ENCODE measurements at regions not wholly inside any gene's neighbourhood (a gene's known extent, or its start where the extent isn't known, plus 50 kb on each side); places are given as distances from the start of the nearest gene placed in this dataset.

DNA sequence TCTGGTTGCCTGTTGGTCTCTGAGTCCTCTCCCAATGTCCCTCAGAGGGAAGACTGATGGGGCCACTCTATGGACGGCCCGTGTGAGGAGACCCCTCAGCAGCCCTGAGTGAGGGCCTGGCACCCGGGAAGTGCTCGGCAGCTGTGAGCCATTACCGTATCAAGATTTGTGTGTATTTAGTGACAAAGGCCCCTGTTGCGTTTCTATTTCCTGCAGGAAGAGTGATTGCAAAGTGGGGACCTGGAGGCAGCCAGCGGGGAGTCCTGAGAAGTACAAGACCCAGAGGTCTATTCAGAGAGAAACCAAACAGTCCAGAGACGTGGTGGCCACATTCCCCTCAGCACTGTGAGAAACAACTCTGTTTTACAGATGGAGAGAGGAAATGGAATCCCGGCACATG lies 51.1 kb upstream of the CHST15 start:
- ATAC-seq (ENCODE audit: low read depth) (no peak), DNase-seq (no peak)
- H2AFZ ChIP-seq (replicated peaks; ENCODE audit: low read length, poor library complexity) = no peak overlapping the region
- H4K20me1 ChIP-seq (ENCODE audit: insufficient read depth, low read length) = no peaks in the 10 kb centered on the region
- H3K4me2 ChIP-seq (ENCODE audit: low read depth, low read length) = no peak overlapping the region
- no peak for TF ChIP-seq RAD21 (IDR thresholded peaks at IDR 0.05; ENCODE audit: low read length)
- no peak for TF ChIP-seq CEBPB (IDR thresholded peaks at IDR 0.05; ENCODE audit: low read depth, low read length)
- TF ChIP-seq, protein P1, sequence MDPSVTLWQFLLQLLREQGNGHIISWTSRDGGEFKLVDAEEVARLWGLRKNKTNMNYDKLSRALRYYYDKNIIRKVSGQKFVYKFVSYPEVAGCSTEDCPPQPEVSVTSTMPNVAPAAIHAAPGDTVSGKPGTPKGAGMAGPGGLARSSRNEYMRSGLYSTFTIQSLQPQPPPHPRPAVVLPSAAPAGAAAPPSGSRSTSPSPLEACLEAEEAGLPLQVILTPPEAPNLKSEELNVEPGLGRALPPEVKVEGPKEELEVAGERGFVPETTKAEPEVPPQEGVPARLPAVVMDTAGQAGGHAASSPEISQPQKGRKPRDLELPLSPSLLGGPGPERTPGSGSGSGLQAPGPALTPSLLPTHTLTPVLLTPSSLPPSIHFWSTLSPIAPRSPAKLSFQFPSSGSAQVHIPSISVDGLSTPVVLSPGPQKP (IDR thresholded peaks at IDR 0.05; ENCODE audit: borderline replicate concordance, low read depth, low read length) = no peak
- dilution Hi-C loops (cut with HindIII; ENCODE audit: low sequenced_read_pairs, unreplicated experiment) = no loop called here
- no peak overlapping the region for H3K9ac ChIP-seq (ENCODE audit: low read depth, low read length)
- no peak overlapping the region for H2BK20ac ChIP-seq (ENCODE audit: low read depth, low read length)
- ChIA-PET POLR2A (ENCODE audit: unreplicated experiment) (no interaction called here), CTCF (no interaction called here)
- H3K56ac ChIP-seq (ENCODE audit: extremely low read depth, insufficient read depth, low read length) = no peak overlapping the region
- BruUV-seq (replicated peaks) = no TSS peak
- no peak overlapping the region for H3K4me3 ChIP-seq (ENCODE audit: insufficient read depth, low read depth, low read length)
- H3K4me1 ChIP-seq (ENCODE audit: control insufficient read depth, insufficient read depth, low read length) = no peaks in the 10 kb centered on the region
- WGBS, 2 experiments (ENCODE audit: extremely low coverage in 2 of 2, insufficient read length in 1 of 2) = 51% methylated on average over 5 of the region's 9 CpGs; no CpG with 5 or more reads in 1 of the 2 experiments
- no peak overlapping the region for H3K14ac ChIP-seq (replicated peaks; ENCODE audit: low read depth, low read length)
- H2AK9ac ChIP-seq (replicated peaks; ENCODE audit: low read depth, low read length, poor library complexity) = no peak overlapping the region
- H3K23ac ChIP-seq (ENCODE audit: low read depth, low read length) = no peak overlapping the region
- no peak overlapping the region for H3K27ac ChIP-seq (ENCODE audit: insufficient read depth, low read length)
- H2BK120ac ChIP-seq (ENCODE audit: low read depth, low read length) = no peak overlapping the region
- no peak overlapping the region for H2BK5ac ChIP-seq (ENCODE audit: low read depth, low read length, poor library complexity, severe bottlenecking)
- H3K18ac ChIP-seq (ENCODE audit: low read depth, low read length) = no peak overlapping the region
- H3K4ac ChIP-seq (ENCODE audit: low read depth, low read length) = no peak overlapping the region
- H3K36me3 ChIP-seq (ENCODE audit: control insufficient read depth, insufficient read depth, low read length) = no peaks in the 10 kb centered on the region
- H4K91ac ChIP-seq (ENCODE audit: insufficient read depth, low read depth, low read length) = no peak overlapping the region
- peaks cover 10% of the 10 kb centered on the region for H3K9me3 ChIP-seq (ENCODE audit: control insufficient read depth, insufficient read depth, low read length)
- H2BK15ac ChIP-seq (ENCODE audit: low read depth, low read length) = no peak overlapping the region
- in situ Hi-C loops (cut with MboI; ENCODE audit: low sequenced_read_pairs) = no loop called here
- no peak overlapping the region for H4K8ac ChIP-seq (ENCODE audit: low read depth in 2 of 2, low read length in 2 of 2)
- no peaks in the 10 kb centered on the region for H3K9me1 ChIP-seq (ENCODE audit: insufficient read depth, low read length)
- no peaks in the 10 kb centered on the region for H3K79me1 ChIP-seq (ENCODE audit: low read depth in 1 of 2, low read length in 2 of 2)
- intact Hi-C loops (cut with micrococcal nuclease) = no loop called here
- no peaks in the 10 kb centered on the region for H3K27me3 ChIP-seq (ENCODE audit: control insufficient read depth, insufficient read depth, low read length)
- no peak overlapping the region for H4K5ac ChIP-seq (ENCODE audit: low read depth, low read length)
- H2AK5ac ChIP-seq (ENCODE audit: low read depth, low read length) = no peak overlapping the region
